HL-60 (cell line): ENCODE measurements at regions not wholly inside any gene's neighbourhood (a gene's known extent, or its start where the extent isn't known, plus 50 kb on each side); places are given as distances from the start of the nearest gene placed in this dataset.
A peak's percentile ranks its signal among the peaks of the same experiment; 100 is the strongest.

Source experiments
- CTCF ChIP-seq: IDR thresholded peaks from one replicate; pipeline ENCODE4 v1.5.1; 2011; ENCODE audit warnings: low read length, control low read depth, inconsistent platforms; ENCODE audit not compliant: insufficient read depth
- GABPA ChIP-seq: IDR thresholded peaks from 2 replicates; pipeline ENCODE4 v1.6.1; 2012; ENCODE audit warnings: low read depth
- POLR2AphosphoS5 ChIP-seq: IDR thresholded peaks from 2 replicates; pipeline ENCODE4 v1.6.1; 2012; ENCODE audit warnings: low read depth
- REST ChIP-seq: IDR thresholded peaks from 2 replicates; pipeline ENCODE4 v1.6.1; 2012; ENCODE audit warnings: low read depth; ENCODE audit not compliant: insufficient replicate concordance
- SPI1 ChIP-seq: IDR thresholded peaks from 2 replicates; pipeline ENCODE4 v1.6.1; 2012; ENCODE audit warnings: low read depth, mild to moderate bottlenecking, borderline replicate concordance

- TF ChIP-seq CTCF, result peak; percentile 45
- TF ChIP-seq GABPA, result no peak
- no peak for TF ChIP-seq REST
- no peak for TF ChIP-seq POLR2AphosphoS5
- no peak for TF ChIP-seq SPI1
These were observed 82.9 kb upstream of the FOXP4 start for GRCh38 chr6:41463062-41463930.
